Neural progenitor cell (in vitro differentiated cells): ENCODE measurements at regions not wholly inside any gene's neighbourhood (a gene's known extent, or its start where the extent isn't known, plus 50 kb on each side); places are given as distances from the start of the nearest gene placed in this dataset.
"Not testable (repeated sequence)": the region's sequence is repeated elsewhere in the genome, so short reads cannot be mapped to it uniquely, and the experiment has no call there.

Experiments
- DNase-seq: peaks from one replicate; pipeline ENCODE4 v3.0.0-alpha.2; 2016; ENCODE audit warnings: low spot score
- H2AFZ ChIP-seq: fragments of 200-600 bp; sonication (generic); replicated peaks from 2 replicates; pipeline ENCODE4 v1.6.1; 2016; ENCODE audit warnings: antibody characterized with exemption
- H3F3A ChIP-seq: fragments of 200-600 bp; sonication (generic); 2 replicates; pipeline ENCODE4 v1.6.1; 2016; ENCODE audit warnings: antibody characterized with exemption, low read depth
- H3K27ac ChIP-seq: fragments of 200-600 bp; sonication (generic); 2 replicates; pipeline ENCODE4 v1.5.1; 2016; ENCODE audit warnings: mild to moderate bottlenecking
- H3K27me3 ChIP-seq: fragments of 200-600 bp; sonication (generic); 2 replicates; pipeline ENCODE4 v1.6.1; 2016; ENCODE audit warnings: mild to moderate bottlenecking, moderate library complexity
- H3K36me3 ChIP-seq: fragments of 200-600 bp; sonication (generic); 2 replicates; pipeline ENCODE4 v1.5.1; 2016
- H3K4me1 ChIP-seq: fragments of 200-600 bp; sonication (generic); 2 replicates; pipeline ENCODE4 v1.6.1; 2016; ENCODE audit warnings: mixed run types
- H3K4me2 ChIP-seq: fragments of 200-600 bp; sonication (generic); 2 replicates; pipeline ENCODE4 v1.6.1; 2016
- H3K4me3 ChIP-seq: fragments of 200-600 bp; sonication (generic); 2 replicates; pipeline ENCODE4 v1.5.1; 2016
- H3K79me2 ChIP-seq: fragments of 200-600 bp; sonication (generic); 2 replicates; pipeline ENCODE4 v1.6.1; 2016; ENCODE audit warnings: low read depth
- H3K9ac ChIP-seq: fragments of 200-600 bp; sonication (generic); 2 replicates; pipeline ENCODE4 v1.6.1; 2016
- H3K9me3 ChIP-seq: fragments of 200-600 bp; sonication (generic); 2 replicates; pipeline ENCODE4 v1.5.1; 2016; ENCODE audit warnings: low read depth
- H4K20me1 ChIP-seq: fragments of 200-600 bp; sonication (generic); 2 replicates; pipeline ENCODE4 v1.6.1; 2016; ENCODE audit warnings: low read depth
- H3K27ac Mint-ChIP-seq: 3 replicates; pipeline ENCODE4 v1.8.0; 2021; ENCODE audit warnings: mixed read lengths
- H3K27me3 Mint-ChIP-seq: 2 replicates; pipeline ENCODE4 v1.8.0; 2022; ENCODE audit warnings: low read depth, mild to moderate bottlenecking, inconsistent platforms, moderate library complexity, mixed read lengths; ENCODE audit not compliant: insufficient read depth
- H3K36me3 Mint-ChIP-seq: 3 replicates; pipeline ENCODE4 v1.8.0; 2021; ENCODE audit warnings: mixed read lengths
- H3K4me1 Mint-ChIP-seq: 3 replicates; pipeline ENCODE4 v1.8.0; 2021; ENCODE audit warnings: mixed read lengths
- H3K4me3 Mint-ChIP-seq: 3 replicates; pipeline ENCODE4 v1.8.0; 2021; ENCODE audit warnings: mild to moderate bottlenecking, moderate library complexity, mixed read lengths
- H3K9me3 Mint-ChIP-seq: 3 replicates; pipeline ENCODE4 v1.8.0; 2020; ENCODE audit warnings: mixed read lengths
- CTCF ChIP-seq: fragments of 200-600 bp; sonication (generic); IDR thresholded peaks from 2 replicates; pipeline ENCODE4 v1.5.1; 2017; ENCODE audit warnings: antibody characterized with exemption, mild to moderate bottlenecking
- EZH2 ChIP-seq: fragments of 200-600 bp; sonication (generic); IDR thresholded peaks from 2 replicates; pipeline ENCODE4 v1.6.1; 2017; ENCODE audit warnings: antibody characterized with exemption, mild to moderate bottlenecking, moderate library complexity
- EZH2phosphoT487 ChIP-seq: fragments of 200-600 bp; sonication (generic); IDR thresholded peaks from 2 replicates; pipeline ENCODE4 v1.6.1; 2017; ENCODE audit warnings: antibody characterized with exemption

- Histone ChIP-seq H2AFZ (no peak overlapping the region), H3K27me3 (no peaks in the 10 kb centered on the region), H3K9ac (no peak overlapping the region), H4K20me1 (no peaks in the 10 kb centered on the region), H3K9me3 (no peaks in the 10 kb centered on the region), H3K4me3 (no peak overlapping the region), H3K79me2 (no peaks in the 10 kb centered on the region), H3K36me3 (no peaks in the 10 kb centered on the region), H3K4me1 (no peaks in the 10 kb centered on the region), H3K27ac (no peak overlapping the region), H3K4me2 (no peak overlapping the region), H3F3A (no peaks in the 10 kb centered on the region)
- H3K9me3 Mint-ChIP-seq: peaks cover 15% of the 10 kb centered on the region
- DNase-seq: no peak
- no peak overlapping the region for H3K4me3 Mint-ChIP-seq
- H3K4me1 Mint-ChIP-seq: no peaks in the 10 kb centered on the region
- no peak for TF ChIP-seq EZH2
- no peak for TF ChIP-seq EZH2phosphoT487
- no peak for TF ChIP-seq CTCF
- no peaks in the 10 kb centered on the region for H3K36me3 Mint-ChIP-seq
- H3K27ac Mint-ChIP-seq: no peak overlapping the region
- peaks cover 2% of the 10 kb centered on the region for H3K27me3 Mint-ChIP-seq
Observed at GRCh38 chr21:33997436-33997835, 75.9 kb upstream of the MRPS6 start.

- H3K27me3 Mint-ChIP-seq: peaks cover 4% of the 10 kb centered on the region
- no peak overlapping the region for H3K27ac Mint-ChIP-seq
Observed at GRCh38 chr21:33994373-33994772, 78.8 kb upstream of the ATP5PO start.

GRCh38 chr21:33993286-33994231, 78.0 kb upstream of the ATP5PO start:
- Histone ChIP-seq H3K27ac (no peak overlapping the region), H3K4me3 (no peak overlapping the region), H3K79me2 (no peaks in the 10 kb centered on the region), H3K27me3 (no peaks in the 10 kb centered on the region), H4K20me1 (no peaks in the 10 kb centered on the region), H2AFZ (peak overlapping the region; percentile 89), H3K4me2 (no peak overlapping the region), H3K9me3 (no peaks in the 10 kb centered on the region), H3K36me3 (no peaks in the 10 kb centered on the region), H3F3A (peaks cover 9% of the 10 kb centered on the region), H3K4me1 (peaks cover 7% of the 10 kb centered on the region), H3K9ac (no peak overlapping the region)
- Mint-ChIP-seq H3K27ac (no peak overlapping the region), H3K9me3 (peaks cover 15% of the 10 kb centered on the region), H3K27me3 (peaks cover 4% of the 10 kb centered on the region), H3K4me1 (peaks cover 4% of the 10 kb centered on the region), H3K4me3 (no peak overlapping the region), H3K36me3 (no peaks in the 10 kb centered on the region)
- TF ChIP-seq CTCF (no peak), EZH2 (no peak), EZH2phosphoT487 (no peak)
- DNase-seq: no peak

More at GRCh38 chr21:33994373-33994772, 78.8 kb upstream of the ATP5PO start:
- Histone ChIP-seq H4K20me1 (no peaks in the 10 kb centered on the region), H3K27me3 (no peaks in the 10 kb centered on the region), H3K27ac (no peak overlapping the region), H3K4me3 (no peak overlapping the region), H3K4me2 (no peak overlapping the region), H2AFZ (peak overlapping the region; percentile 89), H3K9ac (no peak overlapping the region), H3F3A (peaks cover 9% of the 10 kb centered on the region), H3K36me3 (no peaks in the 10 kb centered on the region), H3K4me1 (peaks cover 7% of the 10 kb centered on the region), H3K9me3 (no peaks in the 10 kb centered on the region), H3K79me2 (no peaks in the 10 kb centered on the region)
- DNase-seq: no peak
- no peak overlapping the region for H3K4me3 Mint-ChIP-seq
- TF ChIP-seq EZH2phosphoT487 (no peak), EZH2 (no peak), CTCF (no peak)
- peaks cover 4% of the 10 kb centered on the region for H3K4me1 Mint-ChIP-seq
- no peaks in the 10 kb centered on the region for H3K36me3 Mint-ChIP-seq
- H3K9me3 Mint-ChIP-seq: peaks cover 17% of the 10 kb centered on the region

GRCh38 chr21:33992412-33992811, 76.8 kb upstream of the ATP5PO start:
- not testable (repeated sequence) for H3K9me3 ChIP-seq, H3K36me3 ChIP-seq, H3F3A ChIP-seq, H3K4me1 Mint-ChIP-seq, H3K27me3 Mint-ChIP-seq, H3K9ac ChIP-seq, H3K4me1 ChIP-seq, H4K20me1 ChIP-seq, DNase-seq, H3K4me3 Mint-ChIP-seq, H3K4me2 ChIP-seq, H3K27me3 ChIP-seq, H3K4me3 ChIP-seq, H3K36me3 Mint-ChIP-seq, H3K79me2 ChIP-seq, H2AFZ ChIP-seq, H3K27ac ChIP-seq
- H3K27ac Mint-ChIP-seq: peak overlapping the region; percentile 65
- H3K9me3 Mint-ChIP-seq: peaks cover 15% of the 10 kb centered on the region
